Hepatocyte (in vitro differentiated cells): ENCODE measurements at regions not wholly inside any gene's neighbourhood (a gene's known extent, or its start where the extent isn't known, plus 50 kb on each side); places are given as distances from the start of the nearest gene placed in this dataset.

Experiments
- EZH2 ChIP-seq: fragments of 200-600 bp; sonication (generic); IDR thresholded peaks from 2 replicates; pipeline ENCODE4 v1.6.1; 2016; ENCODE audit warnings: antibody characterized with exemption, mild to moderate bottlenecking, borderline replicate concordance
- EZH2phosphoT487 ChIP-seq: fragments of 200-600 bp; sonication (generic); IDR thresholded peaks from one replicate; pipeline ENCODE4 v1.6.1; 2018; ENCODE audit warnings: antibody characterized with exemption, mild to moderate bottlenecking, low read depth, moderate library complexity; ENCODE audit not compliant: unreplicated experiment, severe bottlenecking
- TF ChIP-seq, protein P1 (sequence below): fragments of 200-600 bp; sonication (generic); IDR thresholded peaks from 2 replicates; pipeline ENCODE4 v1.5.1; 2016; ENCODE audit warnings: antibody characterized with exemption, mild to moderate bottlenecking; ENCODE audit not compliant: poor library complexity

GRCh38 chr21:26679284-26679683, 106.2 kb upstream of the CYYR1 start:
- TF ChIP-seq, protein P1, sequence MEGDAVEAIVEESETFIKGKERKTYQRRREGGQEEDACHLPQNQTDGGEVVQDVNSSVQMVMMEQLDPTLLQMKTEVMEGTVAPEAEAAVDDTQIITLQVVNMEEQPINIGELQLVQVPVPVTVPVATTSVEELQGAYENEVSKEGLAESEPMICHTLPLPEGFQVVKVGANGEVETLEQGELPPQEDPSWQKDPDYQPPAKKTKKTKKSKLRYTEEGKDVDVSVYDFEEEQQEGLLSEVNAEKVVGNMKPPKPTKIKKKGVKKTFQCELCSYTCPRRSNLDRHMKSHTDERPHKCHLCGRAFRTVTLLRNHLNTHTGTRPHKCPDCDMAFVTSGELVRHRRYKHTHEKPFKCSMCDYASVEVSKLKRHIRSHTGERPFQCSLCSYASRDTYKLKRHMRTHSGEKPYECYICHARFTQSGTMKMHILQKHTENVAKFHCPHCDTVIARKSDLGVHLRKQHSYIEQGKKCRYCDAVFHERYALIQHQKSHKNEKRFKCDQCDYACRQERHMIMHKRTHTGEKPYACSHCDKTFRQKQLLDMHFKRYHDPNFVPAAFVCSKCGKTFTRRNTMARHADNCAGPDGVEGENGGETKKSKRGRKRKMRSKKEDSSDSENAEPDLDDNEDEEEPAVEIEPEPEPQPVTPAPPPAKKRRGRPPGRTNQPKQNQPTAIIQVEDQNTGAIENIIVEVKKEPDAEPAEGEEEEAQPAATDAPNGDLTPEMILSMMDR: no peak
- TF ChIP-seq EZH2 (no peak), EZH2phosphoT487 (no peak)
